MM.1S (cell line): ENCODE measurements at regions not wholly inside any gene's neighbourhood (a gene's known extent, or its start where the extent isn't known, plus 50 kb on each side); places are given as distances from the start of the nearest gene placed in this dataset.

ENCODE experiments used
- DNase-seq: peaks from one replicate; pipeline ENCODE4 v3.0.0-alpha.2; 2015
- H2AFZ ChIP-seq: fragments of 300-600 bp; sonication (generic); 2 replicates; pipeline ENCODE4 v1.6.0; 2016; ENCODE audit warnings: antibody characterized with exemption, low read length
- H3F3A ChIP-seq: fragments of 300-600 bp; sonication (generic); 2 replicates; pipeline ENCODE4 v1.6.1; 2016; ENCODE audit warnings: mild to moderate bottlenecking, antibody characterized with exemption, low read length, moderate library complexity, mixed read lengths; ENCODE audit not compliant: insufficient read depth
- H3K27ac ChIP-seq: fragments of 300-600 bp; sonication (generic); 2 replicates; pipeline ENCODE4 v1.5.1; 2016; ENCODE audit warnings: mild to moderate bottlenecking, low read length
- H3K27me3 ChIP-seq: fragments of 300-600 bp; sonication (generic); replicated peaks from 2 replicates; pipeline ENCODE4 v1.6.0; 2016; ENCODE audit warnings: low read length; ENCODE audit not compliant: insufficient read depth
- H3K36me3 ChIP-seq: fragments of 300-600 bp; sonication (generic); replicated peaks from 2 replicates; pipeline ENCODE4 v1.6.1; 2016; ENCODE audit warnings: mild to moderate bottlenecking, low read length, mixed read lengths; ENCODE audit not compliant: insufficient read depth
- H3K4me1 ChIP-seq: fragments of 300-600 bp; sonication (generic); 2 replicates; pipeline ENCODE4 v1.6.1; 2016; ENCODE audit warnings: low read length, mixed read lengths
- H3K4me2 ChIP-seq: fragments of 300-600 bp; sonication (generic); 2 replicates; pipeline ENCODE4 v1.6.0; 2016; ENCODE audit warnings: low read depth, low read length
- H3K4me3 ChIP-seq: fragments of 300-600 bp; sonication (generic); 2 replicates; pipeline ENCODE4 v1.5.1; 2016; ENCODE audit warnings: low read length, mixed read lengths
- H3K79me2 ChIP-seq: fragments of 300-600 bp; sonication (generic); 2 replicates; pipeline ENCODE4 v1.6.1; 2016; ENCODE audit warnings: mixed run types, low read length, mixed read lengths
- H3K9ac ChIP-seq: fragments of 300-600 bp; sonication (generic); 2 replicates; pipeline ENCODE4 v1.6.1; 2016; ENCODE audit warnings: low read length, mixed read lengths
- H3K9me2 ChIP-seq: fragments of 300-600 bp; sonication (generic); replicated peaks from 2 replicates; pipeline ENCODE4 v1.6.1; 2016; ENCODE audit warnings: mild to moderate bottlenecking, low read length, mixed read lengths; ENCODE audit not compliant: insufficient read depth
- H3K9me3 ChIP-seq: fragments of 300-600 bp; sonication (generic); replicated peaks from 2 replicates; pipeline ENCODE4 v1.6.1; 2016; ENCODE audit warnings: mild to moderate bottlenecking, low read length, mixed read lengths; ENCODE audit not compliant: insufficient read depth
- H4K20me1 ChIP-seq: fragments of 300-600 bp; sonication (generic); 2 replicates; pipeline ENCODE4 v1.6.1; 2016; ENCODE audit warnings: mild to moderate bottlenecking, low read length, moderate library complexity, mixed read lengths; ENCODE audit not compliant: insufficient read depth
- EZH2 ChIP-seq: fragments of 300-600 bp; sonication (generic); optimal IDR thresholded peaks from 2 replicates; pipeline ENCODE3; 2017; ENCODE audit warnings: low read depth, mild to moderate bottlenecking, antibody characterized with exemption, low read length, mixed read lengths
- EZH2phosphoT487 ChIP-seq: fragments of 300-600 bp; sonication (generic); IDR thresholded peaks from 2 replicates; pipeline ENCODE4 v1.6.1; 2018; ENCODE audit warnings: antibody characterized with exemption, low read length
- TF ChIP-seq, protein P1 (sequence below): fragments of 300-600 bp; sonication (generic); IDR thresholded peaks from 2 replicates; pipeline ENCODE4 v1.5.1; 2016; ENCODE audit warnings: antibody characterized with exemption, low read length, mixed read lengths

DNA sequence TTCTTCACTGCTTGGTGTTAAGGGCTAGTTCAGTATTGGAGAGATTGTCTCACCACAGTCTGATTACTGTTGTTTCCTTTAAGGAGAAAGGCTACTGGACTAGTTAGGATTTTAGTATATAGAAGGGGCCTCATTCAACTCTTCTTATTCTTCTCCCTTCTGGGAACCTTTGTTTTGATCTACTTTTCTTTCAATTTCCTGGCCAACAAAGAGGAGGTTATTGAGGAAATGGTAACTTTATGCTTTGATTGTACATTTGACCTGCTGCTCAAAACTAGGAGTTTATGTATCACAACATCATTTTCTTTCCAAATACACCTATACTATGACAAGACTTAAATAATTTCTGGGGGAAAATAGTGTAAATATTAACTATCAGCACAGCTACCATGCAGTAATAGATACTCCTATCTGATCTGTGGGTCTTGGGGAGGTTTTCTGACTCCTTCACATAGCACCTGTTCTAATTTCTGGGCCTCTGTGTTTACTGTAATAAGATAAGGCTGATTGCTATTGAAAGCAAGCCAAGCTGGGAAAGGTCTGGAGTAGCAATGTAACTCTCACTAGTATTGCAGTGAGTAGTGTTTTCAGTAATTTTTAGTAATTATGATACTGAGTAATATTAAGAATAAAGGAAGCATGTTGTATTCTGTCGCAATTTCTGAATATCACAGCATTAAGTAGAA lies 395.3 kb downstream of the NUP35 start:
- Histone ChIP-seq H3F3A (no peaks in the 10 kb centered on the region), H3K9me2 (no peaks in the 10 kb centered on the region), H3K36me3 (no peaks in the 10 kb centered on the region), H3K4me3 (no peak overlapping the region), H3K27me3 (no peaks in the 10 kb centered on the region), H4K20me1 (no peaks in the 10 kb centered on the region), H3K9ac (no peak overlapping the region), H3K4me2 (no peak overlapping the region), H2AFZ (no peak overlapping the region), H3K27ac (no peak overlapping the region), H3K9me3 (no peaks in the 10 kb centered on the region), H3K79me2 (no peaks in the 10 kb centered on the region), H3K4me1 (no peaks in the 10 kb centered on the region)
- TF ChIP-seq, protein P1, sequence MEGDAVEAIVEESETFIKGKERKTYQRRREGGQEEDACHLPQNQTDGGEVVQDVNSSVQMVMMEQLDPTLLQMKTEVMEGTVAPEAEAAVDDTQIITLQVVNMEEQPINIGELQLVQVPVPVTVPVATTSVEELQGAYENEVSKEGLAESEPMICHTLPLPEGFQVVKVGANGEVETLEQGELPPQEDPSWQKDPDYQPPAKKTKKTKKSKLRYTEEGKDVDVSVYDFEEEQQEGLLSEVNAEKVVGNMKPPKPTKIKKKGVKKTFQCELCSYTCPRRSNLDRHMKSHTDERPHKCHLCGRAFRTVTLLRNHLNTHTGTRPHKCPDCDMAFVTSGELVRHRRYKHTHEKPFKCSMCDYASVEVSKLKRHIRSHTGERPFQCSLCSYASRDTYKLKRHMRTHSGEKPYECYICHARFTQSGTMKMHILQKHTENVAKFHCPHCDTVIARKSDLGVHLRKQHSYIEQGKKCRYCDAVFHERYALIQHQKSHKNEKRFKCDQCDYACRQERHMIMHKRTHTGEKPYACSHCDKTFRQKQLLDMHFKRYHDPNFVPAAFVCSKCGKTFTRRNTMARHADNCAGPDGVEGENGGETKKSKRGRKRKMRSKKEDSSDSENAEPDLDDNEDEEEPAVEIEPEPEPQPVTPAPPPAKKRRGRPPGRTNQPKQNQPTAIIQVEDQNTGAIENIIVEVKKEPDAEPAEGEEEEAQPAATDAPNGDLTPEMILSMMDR, result no peak
- TF ChIP-seq EZH2phosphoT487 (no peak), EZH2 (no peak)
- no peak for DNase-seq

GRCh38 chr2:183521911-183522310 lies 397.7 kb downstream of the NUP35 start:
- Histone ChIP-seq H3F3A (no peaks in the 10 kb centered on the region), H3K4me3 (no peak overlapping the region), H3K4me2 (no peak overlapping the region), H3K9ac (no peak overlapping the region), H3K9me2 (no peaks in the 10 kb centered on the region), H3K27ac (no peak overlapping the region), H4K20me1 (no peaks in the 10 kb centered on the region), H3K4me1 (no peaks in the 10 kb centered on the region), H3K79me2 (no peaks in the 10 kb centered on the region), H3K36me3 (no peaks in the 10 kb centered on the region), H3K9me3 (no peaks in the 10 kb centered on the region), H3K27me3 (no peaks in the 10 kb centered on the region), H2AFZ (no peak overlapping the region)
- DNase-seq, result no peak
- TF ChIP-seq, protein P1, result no peak
- no peak for TF ChIP-seq EZH2phosphoT487
- TF ChIP-seq EZH2, result no peak

- TF ChIP-seq EZH2, result no peak
- no peak for TF ChIP-seq EZH2phosphoT487
- TF ChIP-seq, protein P1, result no peak
- no peak for DNase-seq
- Histone ChIP-seq H3K27me3 (no peaks in the 10 kb centered on the region), H3K4me3 (no peak overlapping the region), H3K79me2 (no peaks in the 10 kb centered on the region), H4K20me1 (no peaks in the 10 kb centered on the region), H3K4me2 (no peak overlapping the region), H3K4me1 (no peaks in the 10 kb centered on the region), H3K9ac (no peak overlapping the region), H3F3A (no peaks in the 10 kb centered on the region), H2AFZ (no peak overlapping the region), H3K9me2 (no peaks in the 10 kb centered on the region), H3K9me3 (no peaks in the 10 kb centered on the region), H3K27ac (no peak overlapping the region), H3K36me3 (no peaks in the 10 kb centered on the region)
Observed at GRCh38 chr2:183522489-183523266, 398.4 kb downstream of the NUP35 start.
